ENCODE measurements at regions not wholly inside any gene's neighbourhood (a gene's known extent, or its start where the extent isn't known, plus 50 kb on each side); places are given as distances from the start of the nearest gene placed in this dataset.

- no peak for DNase-seq (ENCODE audit: low read depth)
Observed at GRCh38 chr2:185147361-185147760, 549.0 kb downstream of the ZNF804A start.

- DNase-seq (ENCODE audit: low read depth): no peak
Observed at GRCh38 chr2:185152186-185152585, 553.9 kb downstream of the ZNF804A start.

- no peak for DNase-seq (ENCODE audit: low read depth)
Observed at GRCh38 chr2:185161701-185162100, 563.4 kb downstream of the ZNF804A start.

- DNase-seq (ENCODE audit: low read depth): no peak
Observed at GRCh38 chr2:185174353-185174752, 564.3 kb upstream of the FSIP2 start.

GRCh38 chr2:185179743-185180142 is 558.9 kb upstream of the FSIP2 start:
- DNase-seq (ENCODE audit: low read depth): no peak

- DNase-seq (ENCODE audit: low read depth): no peak
Observed at GRCh38 chr2:185181901-185182300, 556.7 kb upstream of the FSIP2 start.

- DNase-seq (ENCODE audit: low read depth): no peak
Observed at GRCh38 chr2:185185044-185185443, 553.6 kb upstream of the FSIP2 start.

GRCh38 chr2:185187421-185187820 is 551.2 kb upstream of the FSIP2 start:
- DNase-seq (ENCODE audit: low read depth): no peak

GRCh38 chr2:185188656-185189055 is 549.9 kb upstream of the FSIP2 start:
- DNase-seq (ENCODE audit: low read depth): no peak

- no peak for DNase-seq (ENCODE audit: low read depth)
Observed at GRCh38 chr2:185201063-185201462, 537.5 kb upstream of the FSIP2 start.

GRCh38 chr2:185202381-185202780 is 536.2 kb upstream of the FSIP2 start:
- DNase-seq (ENCODE audit: low read depth): no peak

GRCh38 chr2:185202945-185203528 is 535.6 kb upstream of the FSIP2 start:
- no peak for DNase-seq (ENCODE audit: low read depth)

GRCh38 chr2:185208261-185208660 is 530.3 kb upstream of the FSIP2 start:
- peak; percentile 15 for DNase-seq (ENCODE audit: low read depth)

GRCh38 chr2:185215497-185215896 is 523.1 kb upstream of the FSIP2 start:
- no peak for DNase-seq (ENCODE audit: low read depth)

GRCh38 chr2:185219981-185220380 is 518.6 kb upstream of the FSIP2 start:
- no peak for DNase-seq (ENCODE audit: low read depth)

- no peak for DNase-seq (ENCODE audit: low read depth)
Observed at GRCh38 chr2:185222311-185222710, 516.3 kb upstream of the FSIP2 start.

GRCh38 chr2:185227391-185227790 is 511.2 kb upstream of the FSIP2 start:
- no peak for DNase-seq (ENCODE audit: low read depth)

- no peak for DNase-seq (ENCODE audit: low read depth)
Observed at GRCh38 chr2:185239491-185239890, 499.1 kb upstream of the FSIP2 start.

- no peak for DNase-seq (ENCODE audit: low read depth)
Observed at GRCh38 chr2:185240796-185241195, 497.8 kb upstream of the FSIP2 start.

- DNase-seq (ENCODE audit: low read depth): no peak
Observed at GRCh38 chr2:185241556-185241955, 497.0 kb upstream of the FSIP2 start.

- no peak for DNase-seq (ENCODE audit: low read depth)
Observed at GRCh38 chr2:185242462-185242861, 496.1 kb upstream of the FSIP2 start.

- DNase-seq (ENCODE audit: low read depth): no peak
Observed at GRCh38 chr2:185245216-185245615, 493.4 kb upstream of the FSIP2 start.

GRCh38 chr2:185245806-185246205 is 492.8 kb upstream of the FSIP2 start:
- no peak for DNase-seq (ENCODE audit: low read depth)

GRCh38 chr2:185246717-185247116 is 491.9 kb upstream of the FSIP2 start:
- DNase-seq (ENCODE audit: low read depth): no peak

- DNase-seq (ENCODE audit: low read depth): peak; percentile 3
Observed at GRCh38 chr2:185255566-185255965, 483.0 kb upstream of the FSIP2 start.

Measured in HS-27A (cell line).